HepG2 (cell line): ENCODE measurements at regions not wholly inside any gene's neighbourhood (a gene's known extent, or its start where the extent isn't known, plus 50 kb on each side); places are given as distances from the start of the nearest gene placed in this dataset.

ENCODE experiments used
- ATAC-seq: fragments of 200-7000 bp; cut with Tn5 transposase; 3 replicates; pipeline ENCODE4 v1.9.1; 2020; ENCODE audit warnings: mild to moderate bottlenecking, moderate library complexity
- BruUV-seq: library from RNA; stranded (reverse); fragments of 400-500 nt; replicated peaks from 2 replicates; lab custom pipeline; 2021; lab: Mats Ljungman, UMichigan
- CTCF ChIA-PET: fragments of 300-600 bp; formaldehyde crosslinking; extraction: SDS; loops from one replicate; lab custom pipeline; 2021; ENCODE audit warnings: low total read pairs, inconsistent platforms, low intra/inter-chr PET ratio; lab: Yijun Ruan, JAX
- POLR2A ChIA-PET: fragments of 350-600 bp; sonication (Branson Sonifier 250); formaldehyde crosslinking; loops from one replicate; lab custom pipeline; 2020; ENCODE audit warnings: antibody characterized with exemption, inconsistent platforms; lab: Yijun Ruan, JAX
- DNase-seq: peaks from one replicate; pipeline ENCODE4 v3.0.0-alpha.2; 2015; ENCODE audit warnings: low spot score
- FAIRE-seq: peaks from 3 replicates; lab custom pipeline; 2011; peaks lifted over from hg19 to GRCh38; lab: Jason Lieb, UNC
- H2AFZ ChIP-seq: one replicate; pipeline ENCODE4 v1.6.1; 2011; ENCODE audit warnings: low read length, inconsistent platforms
- H3K27ac ChIP-seq: fragments of 300-600 bp; 3 replicates; pipeline ENCODE4 v1.8.0; 2011; ENCODE audit warnings: mixed run types, mild to moderate bottlenecking, mixed read lengths, low read length, inconsistent platforms; ENCODE audit not compliant: insufficient read depth; ENCODE audit errors: extremely low read length
- H3K27me3 ChIP-seq, 2 experiments: fragments of 200-600 bp in 1 of 2; 2 replicates in 1 of 2; 3 replicates in 1 of 2; pipeline versions ENCODE4 v1.6.0 to v1.8.0; 2011; ENCODE audit warnings: low read length in 2 of 2, mild to moderate bottlenecking in 2 of 2, moderate library complexity in 2 of 2, inconsistent platforms in 1 of 2; ENCODE audit not compliant: insufficient read depth in 2 of 2, control insufficient read depth in 1 of 2
- H3K36me3 ChIP-seq, 2 experiments: fragments of 200-600 bp in 1 of 2; replicated peaks in 1 of 2; 2 replicates in 1 of 2; 3 replicates in 1 of 2; pipeline versions ENCODE4 v1.5.1 to v1.8.0; 2011; ENCODE audit warnings: low read length in 2 of 2, inconsistent platforms in 1 of 2; ENCODE audit not compliant: insufficient read depth in 2 of 2, control insufficient read depth in 1 of 2
- H3K4me1 ChIP-seq: 2 replicates; pipeline ENCODE4 v1.5.1; 2012; ENCODE audit warnings: low read length, inconsistent platforms; ENCODE audit not compliant: insufficient read depth
- H3K4me2 ChIP-seq: 2 replicates; pipeline ENCODE4 v1.6.0; 2011; ENCODE audit warnings: low read depth, low read length, inconsistent platforms
- H3K4me3 ChIP-seq, 3 experiments: fragments of 200-600 bp in 1 of 3; sonication (generic), shearing (Covaris generic) in 1 of 3; replicated peaks in 1 of 3; 2 replicates each; pipeline ENCODE4 v1.5.1; 2011 to 2016; ENCODE audit warnings: low read length in 3 of 3, inconsistent platforms in 2 of 3, low read depth in 2 of 3, mild to moderate bottlenecking in 2 of 3, control low read depth in 1 of 3, mixed read lengths in 1 of 3; ENCODE audit not compliant: insufficient read depth in 1 of 3
- H3K79me2 ChIP-seq: one replicate; pipeline ENCODE4 v1.6.1; 2011; ENCODE audit warnings: low read length, inconsistent platforms; ENCODE audit not compliant: insufficient read depth
- H3K9ac ChIP-seq: 2 replicates; pipeline ENCODE4 v1.6.0; 2011; ENCODE audit warnings: mild to moderate bottlenecking, low read depth, low read length, inconsistent platforms; ENCODE audit not compliant: insufficient read depth
- H3K9me3 ChIP-seq: 2 replicates; pipeline ENCODE4 v1.5.1; 2012; ENCODE audit warnings: mild to moderate bottlenecking, low read length
- H4K20me1 ChIP-seq: 2 replicates; pipeline ENCODE4 v1.6.0; 2011; ENCODE audit warnings: inconsistent platforms, mild to moderate bottlenecking, low read length, moderate library complexity; ENCODE audit not compliant: insufficient read depth
- ETV6 ChIP-seq: sonication (generic); formaldehyde crosslinking; conservative IDR thresholded peaks from 2 replicates; pipeline ENCODE4 v1.4.0; 2020; ENCODE audit warnings: missing genetic modification reagents
- HDAC1 ChIP-seq: sonication (generic); formaldehyde crosslinking; IDR thresholded peaks from 2 replicates; pipeline ENCODE4 v1.5.1; 2020; ENCODE audit warnings: mild to moderate bottlenecking, missing genetic modification reagents
- HHEX ChIP-seq: IDR thresholded peaks from 2 replicates; pipeline ENCODE4 v1.6.1; 2016; ENCODE audit warnings: control low read depth
- IKZF1 ChIP-seq: fragments of 450-650 bp; IDR thresholded peaks from 2 replicates; pipeline ENCODE4 v1.7.1; 2016
- MTF1 ChIP-seq: sonication (generic); formaldehyde crosslinking; IDR thresholded peaks from 2 replicates; pipeline ENCODE4 v1.5.0; 2020; ENCODE audit warnings: missing genetic modification reagents
- MXI1 ChIP-seq: IDR thresholded peaks from 3 replicates; pipeline ENCODE4 v1.6.1; 2012; ENCODE audit warnings: low read depth, low read length, inconsistent platforms, borderline replicate concordance
- NFE2L2 ChIP-seq: fragments of 150-350 bp; IDR thresholded peaks from 2 replicates; pipeline ENCODE4 v1.6.1; 2014; ENCODE audit warnings: low read length
- PLSCR1 ChIP-seq: sonication (generic); formaldehyde crosslinking; IDR thresholded peaks from 2 replicates; pipeline ENCODE4 v1.5.0; 2020; ENCODE audit warnings: missing genetic modification reagents, mild to moderate bottlenecking, borderline replicate concordance
- RFXAP ChIP-seq: sonication (generic); formaldehyde crosslinking; IDR thresholded peaks from 2 replicates; pipeline ENCODE4 v1.4.0; 2020; ENCODE audit warnings: missing genetic modification reagents, borderline replicate concordance
- SNAPC2 ChIP-seq: sonication (generic); formaldehyde crosslinking; IDR thresholded peaks from 2 replicates; pipeline ENCODE4 v1.8.1; 2022; ENCODE audit warnings: mild to moderate bottlenecking, missing genetic modification reagents
- TBX2 ChIP-seq: sonication (generic); formaldehyde crosslinking; IDR thresholded peaks from 2 replicates; pipeline ENCODE4 v1.5.0; 2020; ENCODE audit warnings: missing genetic modification reagents, mild to moderate bottlenecking, borderline replicate concordance
- ZHX1 ChIP-seq: sonication (generic); formaldehyde crosslinking; IDR thresholded peaks from 2 replicates; pipeline ENCODE4 v1.8.1; 2022; ENCODE audit warnings: low read depth, mild to moderate bottlenecking, missing genetic modification reagents
- ZNF580 ChIP-seq: IDR thresholded peaks from 2 replicates; pipeline ENCODE4 v1.6.1; 2016; ENCODE audit warnings: low read depth, borderline replicate concordance
- ZNF660 ChIP-seq: sonication (generic); formaldehyde crosslinking; IDR thresholded peaks from 2 replicates; pipeline ENCODE4 v1.5.1; 2020; ENCODE audit warnings: mild to moderate bottlenecking, low read depth, missing genetic modification reagents, borderline replicate concordance
- ZNF761 ChIP-seq: sonication (generic); formaldehyde crosslinking; conservative IDR thresholded peaks from 2 replicates; pipeline ENCODE4 v1.4.0; 2020; ENCODE audit warnings: mild to moderate bottlenecking, missing genetic modification reagents
- ZSCAN30 ChIP-seq: sonication (generic); formaldehyde crosslinking; IDR thresholded peaks from 2 replicates; pipeline ENCODE4 v1.5.0; 2020; ENCODE audit warnings: mild to moderate bottlenecking, missing genetic modification reagents
- WGBS: methylation state at CpG from one replicate; pipeline ENCODE4 v1.1.6; 2017; ENCODE audit warnings: low lambda C conversion rate; 5-methylcytosine and 5-hydroxymethylcytosine counted together
- in situ Hi-C: cut with HindIII; loops from 2 replicates; pipeline ENCODE4 v1.10.0; 2017; ENCODE audit warnings: low pct_unique_long_range_greater_than_20kb; ENCODE audit not compliant: extremely low pct_ligation_motif_present
- intact Hi-C: fragments of 100-400 bp; cut with micrococcal nuclease; formaldehyde crosslinking; loops from one replicate; pipeline ENCODE4 v1.10.0; 2022; ENCODE audit not compliant: unreplicated experiment

- Histone ChIP-seq H3K36me3 (no peaks in the 10 kb centered on the region), H3K9me3 (peaks cover 73% of the 10 kb centered on the region), H3K27ac (no peak overlapping the region), H3K4me1 (no peaks in the 10 kb centered on the region), H3K9ac (no peak overlapping the region), H2AFZ (no peak overlapping the region), H3K27me3 (no peaks in the 10 kb centered on the region; a peak in 1 of 5 replicates), H3K4me2 (no peak overlapping the region), H3K79me2 (no peaks in the 10 kb centered on the region), H3K4me3 (no peak overlapping the region), H4K20me1 (no peaks in the 10 kb centered on the region)
- no peak for DNase-seq
- ChIA-PET POLR2A (no interaction called here), CTCF (no interaction called here)
- no peak for FAIRE-seq
- no TSS peak for BruUV-seq
- in situ Hi-C loops, result no loop called here
- ATAC-seq, result no peak
- 22% methylated on average over 9 of the region's 9 CpGs for WGBS
- TF ChIP-seq ZNF761 (CRISPR knock-in tag) (no peak), IKZF1 (no peak), PLSCR1 (CRISPR knock-in tag) (no peak), ZHX1 (CRISPR knock-in tag) (no peak), NFE2L2 (no peak), HHEX (CRISPR knock-in tag) (no peak), MXI1 (no peak), SNAPC2 (no peak), ZNF660 (no peak), TBX2 (no peak), RFXAP (CRISPR knock-in tag) (no peak), ZSCAN30 (CRISPR knock-in tag) (no peak), ETV6 (CRISPR knock-in tag) (no peak), HDAC1 (CRISPR knock-in tag) (no peak), MTF1 (CRISPR knock-in tag) (no peak), ZNF580 (CRISPR knock-in tag) (no peak)
- intact Hi-C loops, result no loop called here
Observed at GRCh38 chr10:10605551-10606081, 412.1 kb upstream of the CELF2 start.
